Astrocyte (in vitro differentiated cells and primary cell): ENCODE measurements at regions not wholly inside any gene's neighbourhood (a gene's known extent, or its start where the extent isn't known, plus 50 kb on each side); places are given as distances from the start of the nearest gene placed in this dataset.

Source experiments
- DNase-seq: peaks from one replicate; pipeline ENCODE4 v3.0.0-alpha.2; 2010; ENCODE audit warnings: low read depth
- FAIRE-seq: peaks from 2 replicates; lab custom pipeline; 2011; peaks lifted over from hg19 to GRCh38; lab: Jason Lieb, UNC
- H2AFZ ChIP-seq: 2 replicates; pipeline ENCODE4 v1.6.0; 2012; ENCODE audit warnings: low read depth, low read length, inconsistent platforms
- H3K27ac ChIP-seq: 2 replicates; pipeline ENCODE4 v1.5.1; 2011; ENCODE audit warnings: low read depth, low read length, inconsistent platforms
- H3K27me3 ChIP-seq: 2 replicates; pipeline ENCODE4 v1.6.0; 2011; ENCODE audit warnings: low read length, inconsistent platforms; ENCODE audit not compliant: insufficient read depth
- H3K36me3 ChIP-seq: 2 replicates; pipeline ENCODE4 v1.5.1; 2011; ENCODE audit warnings: low read length, inconsistent platforms; ENCODE audit not compliant: insufficient read depth
- H3K4me1 ChIP-seq: 2 replicates; pipeline ENCODE4 v1.5.1; 2011; ENCODE audit warnings: low read length, inconsistent platforms; ENCODE audit not compliant: insufficient read depth
- H3K4me2 ChIP-seq: 2 replicates; pipeline ENCODE4 v1.6.0; 2012; ENCODE audit warnings: low read length, inconsistent platforms
- H3K4me3 ChIP-seq: 2 replicates; pipeline ENCODE4 v1.5.1; 2011; ENCODE audit warnings: low read depth, mild to moderate bottlenecking, low read length, inconsistent platforms; ENCODE audit not compliant: insufficient read depth
- H3K79me2 ChIP-seq: 2 replicates; pipeline ENCODE4 v1.6.0; 2012; ENCODE audit warnings: mild to moderate bottlenecking, low read length, inconsistent platforms; ENCODE audit not compliant: insufficient read depth
- H3K9ac ChIP-seq: 2 replicates; pipeline ENCODE4 v1.6.0; 2012; ENCODE audit warnings: mild to moderate bottlenecking, low read length, inconsistent platforms
- H3K9me3 ChIP-seq: 2 replicates; pipeline ENCODE4 v1.5.1; 2012; ENCODE audit warnings: low read depth, mild to moderate bottlenecking, low read length, inconsistent platforms; ENCODE audit not compliant: insufficient read depth
- H4K20me1 ChIP-seq: 2 replicates; pipeline ENCODE4 v1.6.0; 2012; ENCODE audit warnings: low read length, inconsistent platforms; ENCODE audit not compliant: insufficient read depth
- H3K27ac Mint-ChIP-seq: one replicate; pipeline ENCODE4 v1.8.0; 2021; ENCODE audit warnings: mild to moderate bottlenecking, mixed read lengths; ENCODE audit not compliant: unreplicated experiment
- H3K27me3 Mint-ChIP-seq: one replicate; pipeline ENCODE4 v1.8.0; 2021; ENCODE audit warnings: low read depth, mixed read lengths; ENCODE audit not compliant: unreplicated experiment
- H3K36me3 Mint-ChIP-seq: one replicate; pipeline ENCODE4 v1.8.0; 2021; ENCODE audit warnings: low read depth, mixed read lengths; ENCODE audit not compliant: unreplicated experiment
- H3K4me1 Mint-ChIP-seq: one replicate; pipeline ENCODE4 v1.8.0; 2021; ENCODE audit warnings: low read depth, mixed read lengths; ENCODE audit not compliant: unreplicated experiment
- H3K4me3 Mint-ChIP-seq: one replicate; pipeline ENCODE4 v1.8.0; 2021; ENCODE audit warnings: mild to moderate bottlenecking, moderate library complexity, mixed read lengths; ENCODE audit not compliant: unreplicated experiment
- H3K9me3 Mint-ChIP-seq: one replicate; pipeline ENCODE4 v1.8.0; 2021; ENCODE audit warnings: mild to moderate bottlenecking, mixed read lengths; ENCODE audit not compliant: unreplicated experiment
- EZH2 ChIP-seq: IDR thresholded peaks from 2 replicates; pipeline ENCODE4 v1.6.1; 2012; ENCODE audit warnings: mild to moderate bottlenecking, low read length, inconsistent platforms; ENCODE audit not compliant: insufficient read depth
- TF ChIP-seq, protein P1 (sequence below): IDR thresholded peaks from 2 replicates; pipeline ENCODE4 v1.5.1; 2011; ENCODE audit warnings: low read depth, mild to moderate bottlenecking, inconsistent platforms, low read length, moderate library complexity; ENCODE audit not compliant: insufficient read depth

DNA sequence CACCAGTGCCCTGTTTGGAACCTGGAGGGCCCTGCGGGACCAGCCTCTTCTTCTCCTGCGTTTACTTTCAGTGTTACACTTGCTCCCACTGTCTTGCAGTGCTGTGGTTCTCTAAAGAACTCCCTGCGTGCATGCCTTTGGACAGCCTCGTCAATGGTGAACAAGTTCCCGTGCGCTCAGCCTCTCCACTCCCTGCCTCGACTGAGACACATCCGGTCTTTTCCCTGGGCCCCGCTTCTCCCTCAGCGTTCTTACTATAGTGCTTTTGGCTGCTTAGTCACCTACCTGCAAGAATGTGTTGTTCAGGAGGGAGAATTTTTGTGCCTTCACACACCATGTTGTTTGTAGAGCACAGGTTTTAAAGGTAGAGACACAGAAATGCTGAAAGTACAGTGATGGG lies 520.7 kb upstream of the MKI67 start:
- H3K4me3 Mint-ChIP-seq: no peak overlapping the region
- no peak overlapping the region for H3K4me3 ChIP-seq
- no peaks in the 10 kb centered on the region for H4K20me1 ChIP-seq
- H3K27me3 ChIP-seq: no peaks in the 10 kb centered on the region
- no peaks in the 10 kb centered on the region for H3K79me2 ChIP-seq
- H3K27ac Mint-ChIP-seq: no peak overlapping the region
- H3K9me3 Mint-ChIP-seq: no peaks in the 10 kb centered on the region
- DNase-seq (no peak), FAIRE-seq (no peak)
- no peak overlapping the region for H3K27ac ChIP-seq
- no peaks in the 10 kb centered on the region for H3K36me3 Mint-ChIP-seq
- no peak overlapping the region for H2AFZ ChIP-seq
- no peaks in the 10 kb centered on the region for H3K4me1 ChIP-seq
- no peak overlapping the region for H3K9ac ChIP-seq
- no peaks in the 10 kb centered on the region for H3K9me3 ChIP-seq
- H3K4me2 ChIP-seq: no peak overlapping the region
- H3K4me1 Mint-ChIP-seq: peaks cover 23% of the 10 kb centered on the region
- TF ChIP-seq, protein P1, sequence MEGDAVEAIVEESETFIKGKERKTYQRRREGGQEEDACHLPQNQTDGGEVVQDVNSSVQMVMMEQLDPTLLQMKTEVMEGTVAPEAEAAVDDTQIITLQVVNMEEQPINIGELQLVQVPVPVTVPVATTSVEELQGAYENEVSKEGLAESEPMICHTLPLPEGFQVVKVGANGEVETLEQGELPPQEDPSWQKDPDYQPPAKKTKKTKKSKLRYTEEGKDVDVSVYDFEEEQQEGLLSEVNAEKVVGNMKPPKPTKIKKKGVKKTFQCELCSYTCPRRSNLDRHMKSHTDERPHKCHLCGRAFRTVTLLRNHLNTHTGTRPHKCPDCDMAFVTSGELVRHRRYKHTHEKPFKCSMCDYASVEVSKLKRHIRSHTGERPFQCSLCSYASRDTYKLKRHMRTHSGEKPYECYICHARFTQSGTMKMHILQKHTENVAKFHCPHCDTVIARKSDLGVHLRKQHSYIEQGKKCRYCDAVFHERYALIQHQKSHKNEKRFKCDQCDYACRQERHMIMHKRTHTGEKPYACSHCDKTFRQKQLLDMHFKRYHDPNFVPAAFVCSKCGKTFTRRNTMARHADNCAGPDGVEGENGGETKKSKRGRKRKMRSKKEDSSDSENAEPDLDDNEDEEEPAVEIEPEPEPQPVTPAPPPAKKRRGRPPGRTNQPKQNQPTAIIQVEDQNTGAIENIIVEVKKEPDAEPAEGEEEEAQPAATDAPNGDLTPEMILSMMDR: no peak
- no peak for TF ChIP-seq EZH2
- H3K27me3 Mint-ChIP-seq: no peaks in the 10 kb centered on the region
- H3K36me3 ChIP-seq: no peaks in the 10 kb centered on the region

DNA sequence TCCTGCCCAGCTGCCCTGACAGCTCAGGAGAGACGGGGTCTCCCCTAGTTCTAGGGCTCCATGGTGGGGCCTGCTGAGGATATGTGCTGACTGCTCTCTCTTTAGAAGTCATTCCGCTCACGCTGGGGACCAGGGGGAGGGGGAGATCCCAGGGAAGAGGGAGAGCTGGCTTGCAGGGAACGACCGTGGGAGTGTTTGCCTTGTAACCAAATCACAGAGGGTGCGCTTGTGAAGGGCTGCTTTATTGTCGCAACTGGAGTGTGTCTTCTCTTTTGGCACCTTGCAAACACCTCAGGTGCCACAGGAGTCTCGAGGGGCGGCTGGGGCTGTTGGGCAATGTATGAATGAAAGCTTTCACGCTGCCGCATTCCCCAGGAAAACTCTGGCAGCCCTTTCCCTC lies 531.3 kb upstream of the MKI67 start:
- TF ChIP-seq, protein P1: no peak
- TF ChIP-seq EZH2: no peak
- Mint-ChIP-seq H3K27me3 (peaks cover 8% of the 10 kb centered on the region), H3K4me3 (no peak overlapping the region), H3K27ac (no peak overlapping the region), H3K4me1 (peaks cover 8% of the 10 kb centered on the region), H3K36me3 (no peaks in the 10 kb centered on the region), H3K9me3 (peaks cover 1% of the 10 kb centered on the region)
- Histone ChIP-seq H3K36me3 (no peaks in the 10 kb centered on the region), H3K4me2 (no peak overlapping the region), H3K27me3 (no peaks in the 10 kb centered on the region), H2AFZ (no peak overlapping the region), H3K27ac (no peak overlapping the region), H3K9me3 (peaks cover 6% of the 10 kb centered on the region), H3K9ac (no peak overlapping the region), H4K20me1 (no peaks in the 10 kb centered on the region), H3K4me3 (no peak overlapping the region), H3K4me1 (no peaks in the 10 kb centered on the region), H3K79me2 (no peaks in the 10 kb centered on the region)
- FAIRE-seq: no peak
- no peak for DNase-seq

DNA sequence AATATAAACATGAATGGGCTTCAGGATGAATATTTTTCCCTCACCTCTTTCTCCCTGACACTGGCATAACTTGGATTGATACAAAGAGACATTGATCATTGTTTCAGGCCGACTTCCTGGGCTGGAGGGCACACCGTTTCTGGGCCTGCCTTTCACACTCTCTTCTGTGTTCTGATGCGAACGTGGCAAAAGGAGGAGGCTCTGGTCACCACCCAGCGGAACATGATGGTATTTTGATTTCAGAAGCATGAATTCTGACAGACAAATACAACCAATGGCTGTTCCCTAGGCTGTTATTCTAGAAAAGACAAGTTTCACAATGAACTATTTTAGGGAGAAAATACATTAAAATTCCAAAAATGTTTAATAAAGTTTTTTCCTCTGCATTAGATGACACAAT lies 534.5 kb upstream of the MKI67 start:
- no peak for TF ChIP-seq EZH2
- TF ChIP-seq, protein P1: no peak
- Histone ChIP-seq H3K27me3 (no peaks in the 10 kb centered on the region), H3K9me3 (peaks cover 6% of the 10 kb centered on the region), H4K20me1 (no peaks in the 10 kb centered on the region), H3K36me3 (no peaks in the 10 kb centered on the region), H3K4me2 (no peak overlapping the region), H3K79me2 (no peaks in the 10 kb centered on the region), H3K4me1 (no peaks in the 10 kb centered on the region), H3K4me3 (no peak overlapping the region), H3K9ac (no peak overlapping the region), H3K27ac (no peak overlapping the region), H2AFZ (no peak overlapping the region)
- H3K9me3 Mint-ChIP-seq: peaks cover 1% of the 10 kb centered on the region
- H3K27ac Mint-ChIP-seq: peak overlapping the region; percentile 42
- DNase-seq (no peak), FAIRE-seq (no peak)
- peaks cover 8% of the 10 kb centered on the region for H3K4me1 Mint-ChIP-seq
- H3K27me3 Mint-ChIP-seq: peaks cover 8% of the 10 kb centered on the region
- no peaks in the 10 kb centered on the region for H3K36me3 Mint-ChIP-seq
- H3K4me3 Mint-ChIP-seq: no peak overlapping the region
